Vagina (tissue), 2 donors: ENCODE measurements at regions not wholly inside any gene's neighbourhood (a gene's known extent, or its start where the extent isn't known, plus 50 kb on each side); places are given as distances from the start of the nearest gene placed in this dataset.

Source experiments
- POLR2A ChIP-seq, 2 donors: fragments of 450-650 bp; IDR thresholded peaks; one replicate each; pipeline ENCODE4 v1.6.1; 2017; ENCODE audit warnings: antibody characterized with exemption in 2 of 2, mild to moderate bottlenecking in 2 of 2, moderate library complexity in 2 of 2
- TF ChIP-seq, protein P1 (sequence below), 3 experiments: fragments of 450-650 bp in 2 of 3; fragments of 200-600 bp in 1 of 3; sonication (generic) in 1 of 3; IDR thresholded peaks; one replicate each; pipeline ENCODE4 v1.5.1; 2017 to 2019; ENCODE audit warnings: antibody characterized with exemption in 3 of 3, mild to moderate bottlenecking in 2 of 3, moderate library complexity in 2 of 3

DNA sequence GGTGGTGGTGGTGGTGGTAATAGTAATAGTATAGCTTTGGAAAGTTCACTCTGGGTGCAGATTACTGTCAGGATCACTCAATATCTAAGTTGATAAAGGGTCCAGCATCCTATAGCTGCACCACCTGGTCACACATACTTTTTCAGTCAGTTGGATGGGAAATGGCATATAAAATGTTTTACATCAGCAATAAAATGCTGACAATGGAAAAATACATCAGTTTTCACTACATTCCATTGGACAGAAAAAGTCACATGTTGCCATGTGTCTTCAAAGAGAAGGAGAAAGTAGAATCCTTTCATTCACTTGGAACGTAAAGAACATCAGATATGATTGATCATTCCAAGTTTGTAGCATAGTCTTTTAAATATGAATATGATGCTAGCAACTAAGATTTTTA is 481.4 kb downstream of the SLITRK6 start:
- TF ChIP-seq POLR2A (IDR thresholded peaks at IDR 0.05), result no peak
- TF ChIP-seq, protein P1, sequence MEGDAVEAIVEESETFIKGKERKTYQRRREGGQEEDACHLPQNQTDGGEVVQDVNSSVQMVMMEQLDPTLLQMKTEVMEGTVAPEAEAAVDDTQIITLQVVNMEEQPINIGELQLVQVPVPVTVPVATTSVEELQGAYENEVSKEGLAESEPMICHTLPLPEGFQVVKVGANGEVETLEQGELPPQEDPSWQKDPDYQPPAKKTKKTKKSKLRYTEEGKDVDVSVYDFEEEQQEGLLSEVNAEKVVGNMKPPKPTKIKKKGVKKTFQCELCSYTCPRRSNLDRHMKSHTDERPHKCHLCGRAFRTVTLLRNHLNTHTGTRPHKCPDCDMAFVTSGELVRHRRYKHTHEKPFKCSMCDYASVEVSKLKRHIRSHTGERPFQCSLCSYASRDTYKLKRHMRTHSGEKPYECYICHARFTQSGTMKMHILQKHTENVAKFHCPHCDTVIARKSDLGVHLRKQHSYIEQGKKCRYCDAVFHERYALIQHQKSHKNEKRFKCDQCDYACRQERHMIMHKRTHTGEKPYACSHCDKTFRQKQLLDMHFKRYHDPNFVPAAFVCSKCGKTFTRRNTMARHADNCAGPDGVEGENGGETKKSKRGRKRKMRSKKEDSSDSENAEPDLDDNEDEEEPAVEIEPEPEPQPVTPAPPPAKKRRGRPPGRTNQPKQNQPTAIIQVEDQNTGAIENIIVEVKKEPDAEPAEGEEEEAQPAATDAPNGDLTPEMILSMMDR (IDR thresholded peaks at IDR 0.05), result no peak
